WTC11 (cell line): ENCODE measurements at regions not wholly inside any gene's neighbourhood (a gene's known extent, or its start where the extent isn't known, plus 50 kb on each side); places are given as distances from the start of the nearest gene placed in this dataset.

Source experiments
- ATAC-seq: fragments of 200-7000 bp; cut with Tn5 transposase; 2 replicates; pipeline ENCODE4 v1.10.0; 2021; ENCODE audit warnings: mild to moderate bottlenecking, moderate library complexity
- CTCF ChIA-PET: fragments of 300-600 bp; sonication (Branson Sonifier 250); formaldehyde crosslinking; loops from one replicate; lab custom pipeline; 2021; ENCODE audit warnings: antibody characterized with exemption; lab: Charles Lee
- POLR2A ChIA-PET: fragments of 350-600 bp; sonication (Branson Sonifier 250); formaldehyde crosslinking; loops from one replicate; lab custom pipeline; 2021; ENCODE audit warnings: antibody characterized with exemption; lab: Charles Lee
- DNase-seq: peaks from one replicate; pipeline ENCODE4 v3.0.0; 2021; ENCODE audit warnings: low spot score
- H3K27ac Mint-ChIP-seq: 2 replicates; pipeline ENCODE4 v1.8.0; 2021; ENCODE audit warnings: mixed read lengths
- H3K27me3 Mint-ChIP-seq: 2 replicates; pipeline ENCODE4 v1.8.0; 2021; ENCODE audit warnings: low read depth, mild to moderate bottlenecking, moderate library complexity, mixed read lengths
- H3K36me3 Mint-ChIP-seq: 2 replicates; pipeline ENCODE4 v1.8.0; 2021; ENCODE audit warnings: mixed read lengths
- H3K4me1 Mint-ChIP-seq: 2 replicates; pipeline ENCODE4 v1.8.0; 2022; ENCODE audit warnings: mixed read lengths
- H3K4me3 Mint-ChIP-seq: 2 replicates; pipeline ENCODE4 v1.8.0; 2021; ENCODE audit warnings: mild to moderate bottlenecking, moderate library complexity, mixed read lengths
- H3K9me3 Mint-ChIP-seq: 2 replicates; pipeline ENCODE4 v1.8.0; 2021; ENCODE audit warnings: mixed read lengths
- CREB1 ChIP-seq: sonication (generic); formaldehyde crosslinking; IDR thresholded peaks from 2 replicates; pipeline ENCODE4 v1.8.0; 2023; ENCODE audit warnings: mild to moderate bottlenecking, missing genetic modification reagents
- ERG ChIP-seq: fragments of 250-450 bp; sonication (Bioruptor Pico); IDR thresholded peaks from 2 replicates; pipeline ENCODE4 v1.8.0; 2021; ENCODE audit warnings: mild to moderate bottlenecking
- ESRRA ChIP-seq: sonication (generic); formaldehyde crosslinking; IDR thresholded peaks from 2 replicates; pipeline ENCODE4 v1.8.1; 2022; ENCODE audit warnings: mild to moderate bottlenecking, missing genetic modification reagents, borderline replicate concordance
- ETV6 ChIP-seq: sonication (generic); formaldehyde crosslinking; IDR thresholded peaks from 2 replicates; pipeline ENCODE4 v1.8.1; 2022; ENCODE audit warnings: mild to moderate bottlenecking, missing genetic modification reagents
- FOXJ3 ChIP-seq: sonication (generic); formaldehyde crosslinking; IDR thresholded peaks from 2 replicates; pipeline ENCODE4 v1.9.0; 2021; ENCODE audit warnings: missing genetic modification reagents, mild to moderate bottlenecking, borderline replicate concordance
- GTF2I ChIP-seq: fragments of 250-450 bp; sonication (Bioruptor Pico); conservative IDR thresholded peaks from 2 replicates; pipeline ENCODE4 v1.4.0; 2021; ENCODE audit warnings: mild to moderate bottlenecking
- OVOL2 ChIP-seq: fragments of 250-450 bp; sonication (Bioruptor Pico); IDR thresholded peaks from 2 replicates; pipeline ENCODE4 v1.9.0; 2021; ENCODE audit warnings: mild to moderate bottlenecking, borderline replicate concordance
- PREB ChIP-seq: sonication (generic); formaldehyde crosslinking; IDR thresholded peaks from 2 replicates; pipeline ENCODE4 v1.8.1; 2022; ENCODE audit warnings: mild to moderate bottlenecking, missing genetic modification reagents, moderate library complexity, borderline replicate concordance
- ZBTB21 ChIP-seq: sonication (generic); formaldehyde crosslinking; IDR thresholded peaks from 2 replicates; pipeline ENCODE4 v1.8.1; 2023; ENCODE audit warnings: mild to moderate bottlenecking, missing genetic modification reagents, borderline replicate concordance
- ZNF138 ChIP-seq: sonication (generic); formaldehyde crosslinking; conservative IDR thresholded peaks from 2 replicates; pipeline ENCODE4 v1.8.1; 2022; ENCODE audit warnings: mild to moderate bottlenecking, moderate library complexity, missing genetic modification reagents
- ZNF281 ChIP-seq: sonication (generic); formaldehyde crosslinking; IDR thresholded peaks from 2 replicates; pipeline ENCODE4 v1.8.0; 2023; ENCODE audit warnings: mild to moderate bottlenecking, missing genetic modification reagents
- ZNF532 ChIP-seq: fragments of 250-450 bp; sonication (Bioruptor Pico); IDR thresholded peaks from 2 replicates; pipeline ENCODE4 v1.9.0; 2021; ENCODE audit warnings: mild to moderate bottlenecking, borderline replicate concordance
- TF ChIP-seq, protein P1 (sequence below): sonication (generic); formaldehyde crosslinking; IDR thresholded peaks from 2 replicates; pipeline ENCODE4 v1.8.0; 2023; ENCODE audit warnings: missing genetic modification reagents

- TF ChIP-seq, protein P1, sequence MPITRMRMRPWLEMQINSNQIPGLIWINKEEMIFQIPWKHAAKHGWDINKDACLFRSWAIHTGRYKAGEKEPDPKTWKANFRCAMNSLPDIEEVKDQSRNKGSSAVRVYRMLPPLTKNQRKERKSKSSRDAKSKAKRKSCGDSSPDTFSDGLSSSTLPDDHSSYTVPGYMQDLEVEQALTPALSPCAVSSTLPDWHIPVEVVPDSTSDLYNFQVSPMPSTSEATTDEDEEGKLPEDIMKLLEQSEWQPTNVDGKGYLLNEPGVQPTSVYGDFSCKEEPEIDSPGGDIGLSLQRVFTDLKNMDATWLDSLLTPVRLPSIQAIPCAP (CRISPR knock-in tag) = no peak
These were observed 508.3 kb upstream of the B3GALT2 start (continued) for GRCh38 chr1:193694741-193695140.

DNA sequence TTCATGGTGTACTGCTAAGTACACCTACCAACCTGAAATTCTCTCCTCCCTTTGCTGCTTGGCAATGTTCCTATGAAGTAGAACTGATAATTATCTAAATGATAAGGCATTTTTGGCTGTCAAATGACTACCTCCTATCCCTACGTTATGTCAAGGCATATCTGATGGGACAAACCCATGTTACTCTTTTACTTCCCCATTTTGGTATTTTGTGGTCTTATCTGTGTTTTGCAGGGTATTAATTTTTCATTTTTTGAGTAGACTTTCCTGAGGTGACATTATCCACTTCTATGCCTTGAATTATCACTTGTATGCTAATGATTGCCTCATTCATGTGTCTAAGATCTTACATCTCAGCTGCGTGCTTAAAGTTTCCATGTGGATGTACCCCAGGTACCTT, 499.6 kb upstream of the B3GALT2 start:
- Mint-ChIP-seq H3K27ac (no peak overlapping the region), H3K9me3 (no peaks in the 10 kb centered on the region)
- no peak for ATAC-seq

More for the DNA sequence above, 499.6 kb upstream of the B3GALT2 start:
- Mint-ChIP-seq H3K36me3 (no peaks in the 10 kb centered on the region), H3K4me3 (no peak overlapping the region), H3K27me3 (no peaks in the 10 kb centered on the region), H3K4me1 (peaks cover under 1% of the 10 kb centered on the region)
- CTCF ChIA-PET = no interaction called here
- no peak for TF ChIP-seq PREB (CRISPR knock-in tag)
- TF ChIP-seq ZNF138 (CRISPR knock-in tag) = no peak
- TF ChIP-seq ZNF281 = no peak
- no peak for TF ChIP-seq GTF2I (CRISPR knock-in tag)
- no peak for TF ChIP-seq OVOL2 (CRISPR knock-in tag)
- TF ChIP-seq ERG (CRISPR knock-in tag) = no peak
- no peak for TF ChIP-seq ZNF532
- TF ChIP-seq CREB1 (CRISPR knock-in tag) = no peak
- no peak for TF ChIP-seq FOXJ3
- no peak for TF ChIP-seq ESRRA (CRISPR knock-in tag)
- TF ChIP-seq ZBTB21 = no peak
- no peak for TF ChIP-seq ETV6 (CRISPR knock-in tag)
- DNase-seq = no peak
- POLR2A ChIA-PET = no interaction called here
